DND-41 (cell line): ENCODE measurements at regions not wholly inside any gene's neighbourhood (a gene's known extent, or its start where the extent isn't known, plus 50 kb on each side); places are given as distances from the start of the nearest gene placed in this dataset.

Experiments
- ATAC-seq: fragments of 200-7000 bp; cut with Tn5 transposase; 3 replicates; pipeline ENCODE4 v1.9.1; 2021; ENCODE audit warnings: low read depth; ENCODE audit not compliant: insufficient read depth
- DNase-seq: peaks from one replicate; pipeline ENCODE4 v3.0.0-alpha.2; 2020
- H2AFZ ChIP-seq: 2 replicates; pipeline ENCODE4 v1.6.0; 2012; ENCODE audit warnings: low read depth, low read length
- H3K27ac ChIP-seq: 2 replicates; pipeline ENCODE4 v1.5.1; 2012; ENCODE audit warnings: low read length, inconsistent platforms
- H3K27me3 ChIP-seq: fragments of 200-600 bp; sonication (generic); 2 replicates; pipeline ENCODE4 v1.6.0; 2012; ENCODE audit warnings: low read length, mild to moderate bottlenecking, inconsistent platforms; ENCODE audit not compliant: insufficient read depth, poor library complexity
- H3K36me3 ChIP-seq: 2 replicates; pipeline ENCODE4 v1.5.1; 2012; ENCODE audit warnings: low read length, inconsistent platforms; ENCODE audit not compliant: insufficient read depth
- H3K4me1 ChIP-seq: 2 replicates; pipeline ENCODE4 v1.5.1; 2012; ENCODE audit warnings: mild to moderate bottlenecking, low read length; ENCODE audit not compliant: insufficient read depth
- H3K4me2 ChIP-seq: 2 replicates; pipeline ENCODE4 v1.6.0; 2012; ENCODE audit warnings: mild to moderate bottlenecking, moderate library complexity, low read length, inconsistent platforms; ENCODE audit not compliant: insufficient read depth
- H3K4me3 ChIP-seq, 2 experiments: fragments of 200-600 bp in 1 of 2; shearing (Covaris generic) in 1 of 2; 2 replicates each; pipeline ENCODE4 v1.5.1; 2012 to 2016; ENCODE audit warnings: inconsistent platforms in 2 of 2, low read length in 2 of 2, mild to moderate bottlenecking in 2 of 2, low read depth in 1 of 2, moderate library complexity in 1 of 2
- H3K79me2 ChIP-seq: 2 replicates; pipeline ENCODE4 v1.6.0; 2012; ENCODE audit warnings: low read length, inconsistent platforms; ENCODE audit not compliant: insufficient read depth
- H3K9ac ChIP-seq: 2 replicates; pipeline ENCODE4 v1.6.0; 2012; ENCODE audit warnings: low read depth, mild to moderate bottlenecking, inconsistent platforms, low read length, moderate library complexity
- H3K9me3 ChIP-seq: 2 replicates; pipeline ENCODE4 v1.5.1; 2012; ENCODE audit warnings: low read length, moderate library complexity, mild to moderate bottlenecking, inconsistent platforms; ENCODE audit not compliant: insufficient read depth, severe bottlenecking
- H4K20me1 ChIP-seq: 2 replicates; pipeline ENCODE4 v1.6.0; 2012; ENCODE audit warnings: low read length; ENCODE audit not compliant: insufficient read depth
- CTCF ChIP-seq: IDR thresholded peaks from 2 replicates; pipeline ENCODE4 v1.5.1; 2012; ENCODE audit warnings: borderline replicate concordance, low read length, moderate library complexity, mild to moderate bottlenecking; ENCODE audit not compliant: poor library complexity, severe bottlenecking; ENCODE audit errors: extremely low read depth
- EZH2 ChIP-seq: IDR thresholded peaks from 3 replicates; pipeline ENCODE4 v1.6.1; 2012; ENCODE audit warnings: borderline replicate concordance, low read depth, mild to moderate bottlenecking, moderate library complexity, low read length, inconsistent platforms; ENCODE audit not compliant: severe bottlenecking

- no peaks in the 10 kb centered on the region for H3K9me3 ChIP-seq
- ATAC-seq (no peak), DNase-seq (no peak)
- H3K79me2 ChIP-seq: no peaks in the 10 kb centered on the region
- no peaks in the 10 kb centered on the region for H3K27me3 ChIP-seq
- no peak for TF ChIP-seq EZH2
- no peak for TF ChIP-seq CTCF
- H4K20me1 ChIP-seq: no peaks in the 10 kb centered on the region
- no peak overlapping the region for H3K9ac ChIP-seq
- no peaks in the 10 kb centered on the region for H3K36me3 ChIP-seq
- H3K27ac ChIP-seq: no peak overlapping the region
- H3K4me3 ChIP-seq: no peak overlapping the region
- H2AFZ ChIP-seq: no peak overlapping the region
- H3K4me1 ChIP-seq: no peaks in the 10 kb centered on the region
- no peak overlapping the region for H3K4me2 ChIP-seq
These were observed 700.9 kb downstream of the BCL11B start for GRCh38 chr14:98571104-98571503.

GRCh38 chr14:98573082-98573481, 698.9 kb downstream of the BCL11B start:
- H3K36me3 ChIP-seq: no peaks in the 10 kb centered on the region
- ATAC-seq (no peak), DNase-seq (no peak)
- H3K27me3 ChIP-seq: no peaks in the 10 kb centered on the region
- TF ChIP-seq EZH2 (no peak), CTCF (no peak)
- no peak overlapping the region for H2AFZ ChIP-seq
- H3K27ac ChIP-seq: no peak overlapping the region
- H3K9ac ChIP-seq: no peak overlapping the region
- no peak overlapping the region for H3K4me3 ChIP-seq
- no peaks in the 10 kb centered on the region for H3K79me2 ChIP-seq
- no peaks in the 10 kb centered on the region for H4K20me1 ChIP-seq
- H3K4me2 ChIP-seq: no peak overlapping the region
- H3K9me3 ChIP-seq: no peaks in the 10 kb centered on the region
- H3K4me1 ChIP-seq: no peaks in the 10 kb centered on the region

- Histone ChIP-seq H3K4me3 (no peak overlapping the region), H4K20me1 (no peaks in the 10 kb centered on the region), H3K36me3 (no peaks in the 10 kb centered on the region), H2AFZ (no peak overlapping the region), H3K4me2 (no peak overlapping the region), H3K27me3 (no peaks in the 10 kb centered on the region), H3K9ac (no peak overlapping the region), H3K9me3 (no peaks in the 10 kb centered on the region), H3K4me1 (no peaks in the 10 kb centered on the region), H3K27ac (no peak overlapping the region), H3K79me2 (no peaks in the 10 kb centered on the region)
- no peak for DNase-seq
- ATAC-seq: no peak
- TF ChIP-seq EZH2 (no peak), CTCF (no peak)
These were observed 695.5 kb downstream of the BCL11B start for GRCh38 chr14:98576463-98576862.

- no peak overlapping the region for H2AFZ ChIP-seq
- H3K27ac ChIP-seq: no peak overlapping the region
- no peak overlapping the region for H3K9ac ChIP-seq
- no peaks in the 10 kb centered on the region for H3K4me1 ChIP-seq
- no peaks in the 10 kb centered on the region for H3K9me3 ChIP-seq
- ATAC-seq (no peak), DNase-seq (no peak)
- H3K36me3 ChIP-seq: no peaks in the 10 kb centered on the region
- no peak overlapping the region for H3K4me2 ChIP-seq
- no peaks in the 10 kb centered on the region for H3K27me3 ChIP-seq
- no peak overlapping the region for H3K4me3 ChIP-seq
- TF ChIP-seq CTCF (no peak), EZH2 (no peak)
- no peaks in the 10 kb centered on the region for H3K79me2 ChIP-seq
- no peaks in the 10 kb centered on the region for H4K20me1 ChIP-seq
These were observed 693.8 kb downstream of the BCL11B start for GRCh38 chr14:98578204-98578603.
